ENCODE measurements at regions not wholly inside any gene's neighbourhood (a gene's known extent, or its start where the extent isn't known, plus 50 kb on each side); places are given as distances from the start of the nearest gene placed in this dataset.

GRCh38 chr5:123273984-123274383 lies 149.2 kb downstream of the CEP120 start:
- TF ChIP-seq CTCF (IDR thresholded peaks at IDR 0.05; ENCODE audit: insufficient read depth, low read length, poor library complexity, severe bottlenecking) = peak; percentile 5
- Histone ChIP-seq H3K4me3 (replicated peaks; ENCODE audit: low read depth, low read length) (no peak overlapping the region), H3K36me3 (ENCODE audit: control insufficient read depth, insufficient read depth, low read length) (no peaks in the 10 kb centered on the region), H3K27me3 (replicated peaks; ENCODE audit: control insufficient read depth, insufficient read depth, low read length) (no peaks in the 10 kb centered on the region)
- DNase-seq (ENCODE audit: extremely low read depth, insufficient read length) = no peak

- TF ChIP-seq CTCF (IDR thresholded peaks at IDR 0.05; ENCODE audit: insufficient read depth, low read length, poor library complexity, severe bottlenecking) = no peak
- H3K36me3 ChIP-seq (ENCODE audit: control insufficient read depth, insufficient read depth, low read length) = no peaks in the 10 kb centered on the region
- H3K4me3 ChIP-seq (replicated peaks; ENCODE audit: low read depth, low read length) = no peak overlapping the region
- no peaks in the 10 kb centered on the region for H3K27me3 ChIP-seq (replicated peaks; ENCODE audit: control insufficient read depth, insufficient read depth, low read length)
- no peak for DNase-seq (ENCODE audit: extremely low read depth, insufficient read length)
These were observed 150.1 kb downstream of the CEP120 start for GRCh38 chr5:123273095-123273494.

DNA sequence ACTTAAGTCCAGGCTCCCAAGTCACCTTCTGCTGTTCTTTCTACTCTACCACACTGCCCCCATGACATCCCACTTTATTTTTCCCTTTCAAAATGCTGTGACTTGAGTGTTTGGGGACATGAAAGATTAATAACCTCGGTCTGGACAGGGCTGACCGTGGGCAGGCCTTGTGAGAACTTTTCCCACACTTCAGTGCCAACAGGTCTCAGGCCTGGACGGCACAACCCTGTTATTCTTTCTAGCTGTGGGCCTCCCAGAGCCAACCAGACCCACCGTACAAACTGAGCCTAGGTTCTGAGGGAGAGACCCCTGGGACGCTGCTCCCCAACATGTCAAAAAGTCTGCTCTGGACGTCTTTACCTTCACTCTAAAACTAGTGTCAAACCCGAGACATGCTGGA lies 153.4 kb downstream of the CEP120 start:
- TF ChIP-seq CTCF (IDR thresholded peaks at IDR 0.05; ENCODE audit: insufficient read depth, low read length, poor library complexity, severe bottlenecking) = no peak
- no peak for DNase-seq (ENCODE audit: extremely low read depth, insufficient read length)
- no peaks in the 10 kb centered on the region for H3K27me3 ChIP-seq (replicated peaks; ENCODE audit: control insufficient read depth, insufficient read depth, low read length)
- no peaks in the 10 kb centered on the region for H3K36me3 ChIP-seq (ENCODE audit: control insufficient read depth, insufficient read depth, low read length)
- no peak overlapping the region for H3K4me3 ChIP-seq (replicated peaks; ENCODE audit: low read depth, low read length)

- DNase-seq (ENCODE audit: extremely low read depth, insufficient read length) = no peak
These were observed 153.8 kb downstream of the CEP120 start for GRCh38 chr5:123269436-123269835.

DNA sequence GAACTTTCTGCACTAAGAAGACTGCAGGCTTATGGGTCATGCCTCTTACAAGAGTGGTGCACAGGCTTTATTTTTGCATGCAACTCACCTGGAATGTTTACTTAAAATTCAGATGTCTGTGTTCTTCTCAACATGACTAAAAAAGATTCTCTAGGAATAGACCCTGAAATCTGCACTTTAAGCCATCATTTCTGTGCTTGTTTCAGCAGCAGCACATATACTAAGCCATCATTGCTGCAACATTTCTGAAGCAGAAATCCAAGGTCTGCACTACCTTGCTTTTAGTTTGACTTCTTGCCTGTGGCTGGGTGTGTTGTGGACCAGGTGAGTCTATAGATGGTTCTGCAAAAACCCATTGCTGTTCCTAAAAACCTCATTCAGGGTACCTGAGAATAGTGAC lies 156.8 kb downstream of the CEP120 start:
- no peak for TF ChIP-seq CTCF (IDR thresholded peaks at IDR 0.05; ENCODE audit: insufficient read depth, low read length, poor library complexity, severe bottlenecking)
- no peak overlapping the region for H3K4me3 ChIP-seq (replicated peaks; ENCODE audit: low read depth, low read length)
- no peaks in the 10 kb centered on the region for H3K36me3 ChIP-seq (ENCODE audit: control insufficient read depth, insufficient read depth, low read length)
- no peaks in the 10 kb centered on the region for H3K27me3 ChIP-seq (replicated peaks; ENCODE audit: control insufficient read depth, insufficient read depth, low read length)
- no peak for DNase-seq (ENCODE audit: extremely low read depth, insufficient read length)

More at GRCh38 chr5:123269436-123269835, 153.8 kb downstream of the CEP120 start:
- no peak overlapping the region for H3K4me3 ChIP-seq (replicated peaks; ENCODE audit: low read depth, low read length)
- no peak for TF ChIP-seq CTCF (IDR thresholded peaks at IDR 0.05; ENCODE audit: insufficient read depth, low read length, poor library complexity, severe bottlenecking)
- H3K36me3 ChIP-seq (ENCODE audit: control insufficient read depth, insufficient read depth, low read length) = no peaks in the 10 kb centered on the region
- H3K27me3 ChIP-seq (replicated peaks; ENCODE audit: control insufficient read depth, insufficient read depth, low read length) = no peaks in the 10 kb centered on the region

- Histone ChIP-seq H3K27me3 (replicated peaks; ENCODE audit: control insufficient read depth, insufficient read depth, low read length) (no peaks in the 10 kb centered on the region), H3K4me3 (replicated peaks; ENCODE audit: low read depth, low read length) (no peak overlapping the region), H3K36me3 (ENCODE audit: control insufficient read depth, insufficient read depth, low read length) (no peaks in the 10 kb centered on the region)
- TF ChIP-seq CTCF (IDR thresholded peaks at IDR 0.05; ENCODE audit: insufficient read depth, low read length, poor library complexity, severe bottlenecking) = no peak
- DNase-seq (ENCODE audit: extremely low read depth, insufficient read length) = no peak
These were observed 157.7 kb downstream of the CEP120 start for GRCh38 chr5:123265551-123265950.

All from GM06990 (cell line).